Stimulated activated naive CD4-positive, alpha-beta T cell (primary cell): ENCODE measurements at regions not wholly inside any gene's neighbourhood (a gene's known extent, or its start where the extent isn't known, plus 50 kb on each side); places are given as distances from the start of the nearest gene placed in this dataset.
"Not testable (repeated sequence)": the region's sequence is repeated elsewhere in the genome, so short reads cannot be mapped to it uniquely, and the experiment has no call there.

ENCODE experiments used
- DNase-seq, 6 experiments: peaks; one replicate each; lab custom pipeline; 2025; lab: John Stamatoyannopoulos, UW

- DNase-seq: no peak
Measured at GRCh38 chr4:137738375-137738990, 206.2 kb upstream of the PCDH18 start.

GRCh38 chr4:137735561-137736104, 203.3 kb upstream of the PCDH18 start:
- DNase-seq: no peak

GRCh38 chr4:137733174-137734141, 201.2 kb upstream of the PCDH18 start:
- not testable (repeated sequence) for DNase-seq

DNA sequence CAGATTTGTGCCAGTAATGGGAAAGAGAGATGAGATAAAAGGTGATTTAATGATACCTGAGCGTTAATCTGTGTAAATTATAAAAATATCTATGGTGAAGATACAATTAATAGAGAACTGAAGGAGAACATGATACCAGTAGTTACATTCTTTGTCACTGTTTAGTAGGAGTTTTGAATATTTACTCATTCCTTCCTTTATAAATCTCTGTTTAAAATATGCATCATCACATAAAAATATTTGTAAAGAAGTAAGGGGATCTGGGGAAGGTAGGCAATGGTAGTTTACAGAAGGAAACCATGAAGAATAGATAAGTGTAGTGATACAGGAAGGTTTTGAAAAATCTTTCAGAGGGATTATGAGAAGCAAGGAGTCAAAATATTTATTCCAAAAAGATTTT, 190.6 kb upstream of the PCDH18 start:
- DNase-seq: no peak

DNA sequence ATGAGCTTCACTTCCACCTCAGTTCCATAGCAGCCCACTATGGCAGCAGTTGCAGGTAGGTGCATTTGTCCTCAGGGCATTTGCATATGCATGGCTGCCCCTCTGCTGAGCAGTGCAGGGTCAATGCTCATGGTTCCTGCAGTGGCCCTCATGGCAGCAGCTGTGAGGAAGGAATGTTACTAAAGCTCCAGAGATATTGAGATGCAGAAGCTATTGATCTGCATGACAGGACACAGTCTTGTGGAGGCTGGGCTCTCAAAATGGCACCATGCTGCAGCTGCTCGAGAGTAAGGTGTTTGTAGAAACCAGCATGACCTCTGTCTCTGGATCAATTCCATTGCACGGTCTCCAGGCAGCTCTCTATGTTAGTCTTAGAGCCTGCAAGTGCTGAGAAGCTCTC, 179.2 kb upstream of the PCDH18 start:
- no peak for DNase-seq

DNA sequence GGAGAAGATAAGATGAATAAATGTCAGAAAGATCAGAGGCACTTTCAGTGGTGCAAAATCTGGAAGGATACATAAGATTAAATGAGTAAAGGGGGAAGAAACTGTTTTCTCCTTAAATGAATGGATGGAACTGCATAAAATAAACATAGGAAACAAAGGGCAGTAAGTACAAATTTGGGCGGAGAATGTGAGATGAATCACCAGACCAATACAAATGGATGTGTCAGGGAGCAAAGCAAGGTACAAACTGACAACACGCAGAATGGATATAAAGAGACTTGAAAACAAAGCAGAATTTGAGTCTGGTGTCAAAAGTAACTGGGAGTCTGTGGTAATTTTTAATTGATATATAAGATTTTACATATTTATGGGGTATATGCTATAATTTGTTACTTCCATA, 175.3 kb upstream of the PCDH18 start:
- DNase-seq: no peak

DNA sequence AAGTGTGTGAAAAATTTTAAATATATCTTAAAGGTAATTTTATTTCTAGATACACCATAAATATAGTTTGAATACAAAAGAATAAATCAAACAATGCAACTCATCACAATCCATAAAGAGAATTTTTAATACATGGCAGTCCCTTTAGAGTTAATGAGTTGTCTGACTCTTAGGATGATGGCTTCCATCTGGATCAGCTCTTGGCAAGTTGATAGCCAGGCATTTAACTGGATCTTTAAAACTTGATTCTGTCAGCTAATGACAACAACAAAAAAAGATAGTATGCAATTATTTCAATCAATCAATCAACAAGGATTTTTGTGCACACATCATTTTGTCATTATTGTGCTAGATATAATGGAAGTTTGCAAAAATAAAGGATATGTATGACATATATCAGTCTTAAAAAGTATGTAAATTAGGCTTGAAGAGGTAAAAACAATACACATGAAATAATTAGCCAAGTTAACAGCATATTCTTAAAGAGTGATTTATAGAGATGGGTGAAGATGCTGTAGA, 174.9 kb upstream of the PCDH18 start:
- no peak for DNase-seq

DNA sequence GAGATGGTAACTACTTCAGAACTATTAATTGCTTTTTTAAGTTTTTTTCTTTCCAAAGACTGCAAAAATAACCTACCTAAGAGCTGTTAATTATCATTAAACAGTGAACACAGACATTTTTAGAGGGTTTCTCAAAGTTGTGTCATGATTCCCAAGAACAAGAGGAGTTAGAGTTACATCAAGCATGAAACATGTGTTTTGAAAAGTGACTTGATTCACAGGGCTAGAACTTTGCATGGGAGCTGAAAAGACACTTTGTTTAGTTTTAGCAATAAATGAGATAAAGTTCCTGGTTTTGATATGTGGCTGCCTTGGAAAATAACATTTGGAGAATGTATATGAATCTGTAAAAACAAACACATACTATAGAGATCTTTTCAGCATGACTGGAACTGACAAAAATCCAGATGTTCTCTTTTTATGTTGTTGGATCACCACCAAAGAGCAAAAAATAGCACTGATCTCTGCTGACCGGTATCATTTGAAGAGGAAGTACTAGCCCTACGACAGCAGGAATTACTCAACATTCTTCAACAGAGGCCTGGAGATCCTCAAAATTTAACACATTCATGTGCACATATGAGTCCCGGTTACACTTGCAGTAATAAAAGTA, 173.0 kb upstream of the PCDH18 start:
- DNase-seq: no peak

DNA sequence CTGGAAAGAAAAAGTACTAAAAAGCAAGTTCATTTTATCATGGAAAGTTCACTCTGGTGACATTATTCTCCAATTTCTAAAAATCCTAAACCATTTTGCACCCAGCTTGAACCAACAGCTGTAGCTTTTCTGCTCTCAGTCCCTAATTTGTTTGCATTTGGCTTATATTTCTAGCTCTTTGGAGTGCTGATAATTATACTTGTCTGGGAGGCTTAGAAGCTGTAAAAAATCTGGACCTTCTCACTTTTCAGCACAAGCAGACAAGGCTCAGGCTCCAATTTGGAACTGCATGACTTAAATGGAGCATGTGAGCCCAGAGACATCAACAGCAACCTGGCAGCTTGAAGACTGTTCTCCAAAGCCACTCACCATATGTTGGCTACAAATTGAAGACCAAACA, 170.9 kb upstream of the PCDH18 start:
- no peak for DNase-seq

- DNase-seq: no peak
Measured at GRCh38 chr4:137702512-137702911, 170.2 kb upstream of the PCDH18 start.

DNA sequence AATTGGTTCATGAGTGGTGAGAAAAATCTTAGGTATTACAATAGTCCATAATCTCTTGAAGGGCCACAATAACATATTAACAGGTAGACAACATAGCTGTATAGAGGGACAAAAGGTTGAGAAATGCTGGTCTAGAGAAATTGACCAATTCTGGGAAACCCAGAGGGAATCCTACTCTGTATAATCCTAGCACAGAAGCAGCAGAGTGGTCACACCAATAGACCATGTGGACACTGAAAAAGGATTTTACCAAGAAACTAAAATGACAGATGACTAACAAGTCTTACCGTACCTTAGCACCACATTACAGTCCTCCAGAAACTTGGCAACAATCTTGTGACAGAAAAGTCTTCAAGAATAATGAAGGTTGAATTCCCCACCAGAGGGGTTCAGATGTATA, 169.1 kb upstream of the PCDH18 start:
- DNase-seq: no peak

- no peak for DNase-seq
Measured at GRCh38 chr4:137700751-137701150, 168.5 kb upstream of the PCDH18 start.

GRCh38 chr4:137700072-137700471, 167.8 kb upstream of the PCDH18 start:
- no peak for DNase-seq

GRCh38 chr4:137694138-137694537, 161.8 kb upstream of the PCDH18 start:
- DNase-seq: no peak

DNA sequence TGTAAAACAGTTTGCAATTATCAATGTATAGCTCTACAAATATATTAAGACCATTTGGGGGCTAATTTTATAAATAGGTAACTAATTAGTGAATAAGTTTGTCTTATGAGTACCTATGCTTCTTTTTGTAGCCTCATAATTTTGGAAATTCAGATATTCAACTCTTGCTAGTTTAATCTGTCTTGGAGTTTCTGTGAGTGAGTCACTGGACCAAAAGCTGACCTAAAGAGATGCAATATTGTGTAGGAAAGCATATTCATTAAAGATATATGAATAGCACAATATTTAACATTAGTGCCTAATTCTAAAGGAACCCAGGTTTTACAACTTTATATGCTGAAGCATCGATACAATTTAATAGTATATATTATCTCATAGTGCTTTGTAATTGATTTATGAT, 161.3 kb upstream of the PCDH18 start:
- no peak for DNase-seq

DNA sequence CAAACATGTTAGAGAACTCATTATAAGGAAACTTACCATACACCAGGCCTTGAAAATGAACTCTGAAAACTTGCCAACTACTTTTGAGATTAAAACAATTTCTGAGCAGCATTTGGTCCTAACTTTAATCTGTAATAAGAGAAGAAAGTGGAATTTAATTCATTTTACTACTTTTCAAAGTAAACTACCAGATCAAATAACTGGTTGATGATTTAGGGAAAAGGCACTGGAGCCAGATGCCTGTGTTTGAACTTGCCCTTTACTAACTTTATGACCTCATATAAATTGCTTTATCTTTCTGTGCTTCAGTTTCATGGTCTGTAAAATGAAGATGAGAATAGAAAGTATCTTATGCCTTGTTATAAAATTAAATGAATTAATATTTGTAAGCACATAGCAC, 159.9 kb upstream of the PCDH18 start:
- no peak for DNase-seq

- no peak for DNase-seq
Measured at GRCh38 chr4:137688651-137689050, 156.4 kb upstream of the PCDH18 start.

- no peak for DNase-seq
Measured at GRCh38 chr4:137685357-137685756, 153.1 kb upstream of the PCDH18 start.

DNA sequence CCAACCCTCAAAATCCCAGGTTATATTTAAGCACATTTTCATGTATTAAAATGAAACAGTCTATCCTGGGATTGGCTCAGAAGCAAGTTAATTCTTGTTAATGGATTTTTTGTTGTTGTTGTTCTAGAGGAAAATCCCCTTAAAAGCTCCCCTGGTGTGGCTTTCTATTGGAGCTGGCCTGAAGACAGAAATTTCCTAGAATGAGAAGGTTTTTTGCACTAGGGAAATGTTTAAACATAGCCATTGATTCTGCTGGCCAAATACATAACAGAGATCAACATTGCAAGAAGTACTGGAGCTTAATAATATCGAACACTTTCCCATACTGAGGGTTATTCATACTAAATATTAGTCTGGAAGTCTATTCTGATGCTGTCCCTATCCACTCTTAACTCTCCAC, 148.8 kb upstream of the PCDH18 start:
- DNase-seq: no peak

DNA sequence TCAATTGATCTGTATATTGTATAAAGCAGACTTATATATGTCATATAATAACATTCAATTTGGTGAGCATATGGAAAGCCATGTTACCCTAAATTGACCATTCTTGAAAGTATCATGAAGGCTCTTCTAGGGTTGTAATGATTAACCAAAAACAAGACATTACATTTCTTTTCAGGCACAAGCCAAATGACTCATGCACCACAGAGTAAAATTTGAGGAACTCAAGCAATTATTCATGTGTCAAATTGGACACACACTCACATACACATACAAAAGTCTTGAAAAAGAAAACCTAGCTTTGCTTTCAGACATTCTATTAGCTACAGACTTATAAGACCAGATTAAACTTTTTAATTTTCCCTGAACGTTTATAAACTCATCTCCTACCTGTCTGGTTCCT, 146.5 kb upstream of the PCDH18 start:
- DNase-seq: no peak

GRCh38 chr4:137677863-137678262, 145.6 kb upstream of the PCDH18 start:
- DNase-seq: no peak

- DNase-seq: no peak
Measured at GRCh38 chr4:137676357-137676998, 144.2 kb upstream of the PCDH18 start.
